Epithelial cell of esophagus (primary cell): ENCODE measurements at regions not wholly inside any gene's neighbourhood (a gene's known extent, or its start where the extent isn't known, plus 50 kb on each side); places are given as distances from the start of the nearest gene placed in this dataset.

ENCODE experiments used
- DNase-seq: peaks from one replicate; pipeline ENCODE4 v3.0.0; 2010; ENCODE audit warnings: low read depth
- H3K4me3 ChIP-seq: 2 replicates; pipeline ENCODE4 v1.5.1; 2011; ENCODE audit warnings: mild to moderate bottlenecking, low read length, control low read depth
- CTCF ChIP-seq: IDR thresholded peaks from 2 replicates; pipeline ENCODE4 v1.5.1; 2011; ENCODE audit warnings: low read depth, mild to moderate bottlenecking, low read length, control low read depth, inconsistent platforms; ENCODE audit not compliant: insufficient read depth; ENCODE audit errors: missing control alignments

- H3K4me3 ChIP-seq = no peak overlapping the region
- DNase-seq = no peak
- TF ChIP-seq CTCF = no peak
These were observed 309.4 kb upstream of the MAN1A1 start for GRCh38 chr6:119658917-119659316.

- no peak for DNase-seq
- no peak for TF ChIP-seq CTCF
- H3K4me3 ChIP-seq = no peak overlapping the region
These were observed 305.6 kb upstream of the MAN1A1 start for GRCh38 chr6:119655124-119655523.

GRCh38 chr6:119653329-119653728 lies 303.8 kb upstream of the MAN1A1 start:
- TF ChIP-seq CTCF = no peak
- DNase-seq = no peak
- no peak overlapping the region for H3K4me3 ChIP-seq

- DNase-seq = no peak
- H3K4me3 ChIP-seq = no peak overlapping the region
- TF ChIP-seq CTCF = no peak
These were observed 300.0 kb upstream of the MAN1A1 start for GRCh38 chr6:119649531-119649930.

GRCh38 chr6:119647309-119647708 lies 297.7 kb upstream of the MAN1A1 start:
- no peak for DNase-seq
- no peak overlapping the region for H3K4me3 ChIP-seq

GRCh38 chr6:119643876-119644275 lies 294.3 kb upstream of the MAN1A1 start:
- H3K4me3 ChIP-seq = no peak overlapping the region

More at GRCh38 chr6:119647309-119647708, 297.7 kb upstream of the MAN1A1 start:
- no peak for TF ChIP-seq CTCF

More at GRCh38 chr6:119643876-119644275, 294.3 kb upstream of the MAN1A1 start:
- TF ChIP-seq CTCF = no peak
- DNase-seq = no peak
